HG03342 (cell line): ENCODE measurements at regions not wholly inside any gene's neighbourhood (a gene's known extent, or its start where the extent isn't known, plus 50 kb on each side); places are given as distances from the start of the nearest gene placed in this dataset.

Source experiments
- ATAC-seq: cut with Tn5 transposase; IDR thresholded peaks from one replicate; pipeline ENCODE4 v1.9.1; 2021; ENCODE audit warnings: mild to moderate bottlenecking, moderate library complexity; ENCODE audit not compliant: unreplicated experiment

GRCh38 chr3:68173012-68173634 is 518.7 kb upstream of the SUCLG2 start:
- ATAC-seq = no peak

GRCh38 chr3:68172039-68172438 is 517.6 kb upstream of the SUCLG2 start:
- no peak for ATAC-seq

GRCh38 chr3:68163968-68164367 is 509.6 kb upstream of the SUCLG2 start:
- ATAC-seq = no peak

GRCh38 chr3:68163062-68163461 is 508.6 kb upstream of the SUCLG2 start:
- no peak for ATAC-seq

GRCh38 chr3:68162644-68163043 is 508.2 kb upstream of the SUCLG2 start:
- ATAC-seq = no peak

- ATAC-seq = no peak
Measured at GRCh38 chr3:68151359-68151758, 496.9 kb upstream of the SUCLG2 start.

- no peak for ATAC-seq
Measured at GRCh38 chr3:68148447-68148846, 494.0 kb upstream of the SUCLG2 start.

- no peak for ATAC-seq
Measured at GRCh38 chr3:68142441-68142840, 488.0 kb upstream of the SUCLG2 start.

- ATAC-seq = no peak
Measured at GRCh38 chr3:68139897-68140296, 485.5 kb upstream of the SUCLG2 start.

- ATAC-seq = no peak
Measured at GRCh38 chr3:68136411-68136810, 482.0 kb upstream of the SUCLG2 start.

- ATAC-seq = no peak
Measured at GRCh38 chr3:68135067-68135466, 480.7 kb upstream of the SUCLG2 start.

GRCh38 chr3:68129065-68129464 is 474.7 kb upstream of the SUCLG2 start:
- ATAC-seq = no peak

GRCh38 chr3:68123231-68123630 is 468.8 kb upstream of the SUCLG2 start:
- ATAC-seq = no peak

GRCh38 chr3:68121287-68121686 is 466.9 kb upstream of the SUCLG2 start:
- no peak for ATAC-seq

GRCh38 chr3:68116580-68116979 is 462.2 kb upstream of the SUCLG2 start:
- ATAC-seq = no peak

- no peak for ATAC-seq
Measured at GRCh38 chr3:68103811-68104210, 449.4 kb upstream of the SUCLG2 start.

- no peak for ATAC-seq
Measured at GRCh38 chr3:68090571-68090970, 436.2 kb upstream of the SUCLG2 start.

- ATAC-seq = no peak
Measured at GRCh38 chr3:68089572-68090011, 435.2 kb upstream of the SUCLG2 start.

- ATAC-seq = no peak
Measured at GRCh38 chr3:68088636-68089035, 434.2 kb upstream of the SUCLG2 start.

GRCh38 chr3:68088216-68088615 is 433.8 kb upstream of the SUCLG2 start:
- ATAC-seq = no peak

- no peak for ATAC-seq
Measured at GRCh38 chr3:68072062-68072461, 417.6 kb upstream of the SUCLG2 start.

GRCh38 chr3:68070186-68070585 is 415.8 kb upstream of the SUCLG2 start:
- no peak for ATAC-seq

- no peak for ATAC-seq
Measured at GRCh38 chr3:68067314-68067713, 412.9 kb upstream of the SUCLG2 start.
